ENCODE measurements at regions not wholly inside any gene's neighbourhood (a gene's known extent, or its start where the extent isn't known, plus 50 kb on each side); places are given as distances from the start of the nearest gene placed in this dataset.

DNA sequence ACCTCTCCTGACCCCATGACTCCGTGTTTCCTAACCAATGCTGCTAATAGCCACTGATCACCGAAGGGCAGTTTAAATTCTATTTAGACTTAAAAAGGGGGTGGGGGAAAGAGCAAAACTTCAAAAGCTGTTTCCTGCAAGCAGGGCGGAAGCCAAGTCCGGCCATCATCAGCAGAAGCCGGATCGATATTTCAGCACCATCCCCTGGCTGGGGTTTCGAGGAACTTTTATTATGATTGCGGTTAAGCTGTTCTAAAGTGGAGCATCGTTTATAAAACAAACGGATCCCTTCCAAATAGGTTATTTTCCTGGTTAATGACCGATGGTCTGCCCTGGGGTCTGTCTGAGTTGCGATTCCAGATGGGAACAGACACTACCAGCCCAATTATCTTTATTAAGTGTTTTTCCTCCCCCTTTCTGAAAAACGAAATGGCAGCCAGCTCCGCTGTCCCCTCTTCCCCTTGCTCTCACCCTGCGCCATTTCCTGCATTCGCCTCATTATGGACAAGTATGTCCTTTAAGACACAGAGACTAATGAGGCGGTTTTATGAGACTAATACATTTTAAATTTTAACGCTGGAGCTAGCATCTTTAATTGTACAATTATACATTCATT lies 76.1 kb upstream of the IRX3 start:
- H3K36me3 Mint-ChIP-seq, result no peaks in the 10 kb centered on the region
- no peaks in the 10 kb centered on the region for H3K4me1 Mint-ChIP-seq (ENCODE audit: low read depth in 2 of 2)
- no peaks in the 10 kb centered on the region for H3K9me3 Mint-ChIP-seq
- H3K4me3 Mint-ChIP-seq, result no peak overlapping the region
- peaks cover 24 to 48% of the 10 kb centered on the region in 2 donors for H3K27me3 Mint-ChIP-seq
- no peak overlapping the region for H3K27ac Mint-ChIP-seq
- DNase-seq (ENCODE audit: low spot score) (no peak), ATAC-seq (no peak)

DNA sequence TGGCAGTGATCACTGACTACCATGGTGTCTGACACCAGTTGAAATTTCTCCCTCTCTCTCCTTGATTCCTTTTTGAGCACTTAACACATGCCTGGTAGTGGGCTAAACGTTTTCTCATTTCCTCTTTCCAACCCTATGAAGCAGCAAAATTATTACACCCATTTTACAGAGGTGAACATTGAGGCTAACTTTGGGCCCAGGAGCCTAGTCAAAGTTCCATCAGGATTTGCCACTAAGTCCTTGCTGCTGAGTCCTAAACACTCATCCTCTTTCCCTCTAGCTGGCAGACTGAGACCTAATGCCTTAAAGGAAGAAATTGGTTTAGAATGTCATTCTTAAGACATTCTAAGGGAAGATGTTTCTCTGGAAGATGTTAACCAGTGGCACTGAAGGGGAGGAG lies 74.7 kb upstream of the IRX3 start:
- H3K36me3 Mint-ChIP-seq, result no peaks in the 10 kb centered on the region
- no peaks in the 10 kb centered on the region for H3K4me1 Mint-ChIP-seq (ENCODE audit: low read depth in 2 of 2)
- no peak overlapping the region for H3K27ac Mint-ChIP-seq
- peaks cover 24 to 36% of the 10 kb centered on the region in 2 donors for H3K27me3 Mint-ChIP-seq
- DNase-seq (ENCODE audit: low spot score) (no peak), ATAC-seq (no peak)
- peaks cover 3% of the 10 kb centered on the region for H3K9me3 Mint-ChIP-seq
- H3K4me3 Mint-ChIP-seq, result no peak overlapping the region

DNA sequence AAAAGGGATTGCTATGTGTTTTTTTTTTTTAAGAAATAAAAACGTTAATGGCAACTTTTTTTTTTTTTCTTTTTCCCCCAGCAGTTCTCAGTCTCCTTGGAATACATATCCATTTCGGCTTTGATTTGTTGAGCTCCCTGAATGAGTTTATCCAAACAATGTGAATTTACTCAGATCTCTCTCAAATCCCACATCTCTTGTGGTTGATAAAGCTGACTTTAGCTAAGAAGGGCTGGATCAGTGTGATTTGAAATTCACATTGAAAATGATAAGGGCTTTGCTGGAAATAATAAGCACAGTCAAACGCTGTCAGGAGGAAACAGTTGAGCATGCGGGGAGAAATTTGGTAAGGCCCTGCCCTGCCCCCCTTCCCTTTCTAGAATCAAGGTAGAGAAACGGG lies 74.1 kb upstream of the IRX3 start:
- H3K27me3 Mint-ChIP-seq, result peaks cover 24 to 32% of the 10 kb centered on the region in 2 donors
- H3K4me3 Mint-ChIP-seq, result no peak overlapping the region
- no peak for DNase-seq (ENCODE audit: low spot score)
- H3K36me3 Mint-ChIP-seq, result no peaks in the 10 kb centered on the region
- no peaks in the 10 kb centered on the region for H3K4me1 Mint-ChIP-seq (ENCODE audit: low read depth in 2 of 2)
- H3K9me3 Mint-ChIP-seq, result peaks cover 3% of the 10 kb centered on the region
- no peak for ATAC-seq
- H3K27ac Mint-ChIP-seq, result no peak overlapping the region

DNA sequence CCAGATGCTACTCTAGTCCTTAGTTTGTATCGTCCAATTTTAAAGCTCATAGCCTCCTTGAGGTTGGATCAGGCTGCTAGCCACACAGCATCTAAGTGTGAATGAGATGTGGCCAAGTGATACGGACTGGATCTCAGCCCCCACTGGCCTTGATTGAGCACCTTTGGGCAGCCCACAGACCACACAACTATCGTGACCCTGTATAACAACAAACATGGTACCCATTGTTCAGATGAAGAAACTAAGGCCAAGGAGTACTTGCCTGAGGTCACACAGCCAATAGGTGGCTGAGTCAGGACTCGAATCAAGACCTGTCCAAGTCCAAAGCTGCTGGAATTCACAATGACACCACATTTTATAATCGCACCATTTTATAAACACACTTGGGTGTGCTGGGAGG lies 73.0 kb upstream of the IRX3 start:
- H3K4me3 Mint-ChIP-seq, result no peak overlapping the region
- DNase-seq (ENCODE audit: low spot score), result no peak
- peaks cover 3% of the 10 kb centered on the region for H3K9me3 Mint-ChIP-seq
- no peaks in the 10 kb centered on the region for H3K4me1 Mint-ChIP-seq (ENCODE audit: low read depth in 2 of 2)
- H3K36me3 Mint-ChIP-seq, result no peaks in the 10 kb centered on the region
- peaks cover 19 to 26% of the 10 kb centered on the region in 2 donors for H3K27me3 Mint-ChIP-seq
- H3K27ac Mint-ChIP-seq, result no peak overlapping the region
- no peak for ATAC-seq

GRCh38 chr16:54359081-54359480 lies 72.5 kb upstream of the IRX3 start:
- H3K9me3 Mint-ChIP-seq, result peaks cover 3% of the 10 kb centered on the region
- no peak overlapping the region for H3K27ac Mint-ChIP-seq
- peaks cover 19 to 25% of the 10 kb centered on the region in 2 donors for H3K27me3 Mint-ChIP-seq
- ATAC-seq, result no peak
- no peaks in the 10 kb centered on the region for H3K36me3 Mint-ChIP-seq
- DNase-seq (ENCODE audit: low spot score), result no peak
- no peak overlapping the region for H3K4me3 Mint-ChIP-seq
- no peaks in the 10 kb centered on the region for H3K4me1 Mint-ChIP-seq (ENCODE audit: low read depth in 2 of 2)

DNA sequence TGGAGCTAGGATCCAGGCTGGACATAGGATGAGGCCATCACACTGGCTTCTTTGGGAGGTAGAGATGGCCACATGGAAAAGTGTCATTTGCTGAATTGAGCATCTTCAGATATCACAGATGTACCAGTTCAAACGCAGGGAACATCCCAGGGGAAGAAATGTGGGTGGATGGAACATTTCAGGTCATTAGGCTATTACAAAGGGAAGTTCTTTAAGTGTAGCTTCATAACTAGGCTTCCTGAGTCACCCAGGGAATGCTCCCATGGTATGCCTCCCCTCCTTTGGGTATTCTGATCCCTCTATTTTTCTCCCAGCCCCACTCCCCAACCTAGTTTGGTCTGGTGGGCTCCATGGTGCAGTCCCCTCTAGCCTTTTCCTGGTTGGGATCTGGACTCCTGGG lies 69.8 kb upstream of the IRX3 start:
- Mint-ChIP-seq H3K27ac (no peak overlapping the region), H3K36me3 (no peaks in the 10 kb centered on the region), H3K4me1 (ENCODE audit: low read depth in 2 of 2) (no peaks in the 10 kb centered on the region), H3K4me3 (no peak overlapping the region), H3K9me3 (peaks cover 3% of the 10 kb centered on the region), H3K27me3 (peaks cover 6 to 10% of the 10 kb centered on the region in 2 donors)
- DNase-seq (ENCODE audit: low spot score) (no peak), ATAC-seq (no peak)

DNA sequence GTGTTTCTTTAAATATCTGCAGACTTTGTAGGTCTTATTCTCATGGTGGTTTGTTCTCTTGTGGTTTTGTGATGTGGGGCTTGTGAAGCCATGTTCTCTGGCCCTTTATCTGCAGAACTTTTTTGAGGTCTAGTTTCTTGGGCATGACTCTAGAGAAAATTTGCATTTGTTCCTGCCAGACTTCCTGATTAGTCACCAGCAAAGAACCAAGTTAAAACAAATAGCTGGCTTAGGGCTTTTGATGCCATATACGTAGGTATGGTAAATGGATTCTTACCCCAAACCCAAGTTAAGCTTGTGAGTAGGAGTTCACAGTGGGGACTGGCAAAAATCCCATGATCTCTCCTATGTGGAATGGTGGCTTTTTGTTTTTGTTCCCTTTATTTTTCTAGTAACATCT lies 68.7 kb upstream of the IRX3 start:
- H3K27me3 Mint-ChIP-seq, result peaks cover 0 to 5% of the 10 kb centered on the region in 2 donors
- no peaks in the 10 kb centered on the region for H3K4me1 Mint-ChIP-seq (ENCODE audit: low read depth in 2 of 2)
- H3K36me3 Mint-ChIP-seq, result no peaks in the 10 kb centered on the region
- no peak for DNase-seq (ENCODE audit: low spot score)
- H3K4me3 Mint-ChIP-seq, result no peak overlapping the region
- peaks cover 3% of the 10 kb centered on the region for H3K9me3 Mint-ChIP-seq
- H3K27ac Mint-ChIP-seq, result no peak overlapping the region
- no peak for ATAC-seq

DNA sequence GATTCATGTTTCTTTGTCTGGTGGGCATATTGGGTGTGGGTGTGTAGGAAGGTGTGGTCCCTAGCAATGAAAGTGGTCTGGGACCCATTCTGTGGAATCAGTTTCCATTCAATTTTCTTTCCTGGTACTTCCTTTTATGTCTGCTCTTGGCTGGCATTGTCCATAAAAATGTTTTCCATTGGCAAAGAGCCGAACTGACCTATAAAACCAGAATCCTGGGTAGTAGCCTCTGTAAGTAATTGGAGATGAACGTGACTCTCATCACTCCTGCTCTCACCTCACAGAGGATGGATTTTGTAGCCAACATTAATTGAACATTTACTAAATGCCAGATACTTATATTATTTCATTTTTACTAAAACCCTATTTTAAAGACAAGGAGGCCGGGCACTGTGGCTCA lies 66.5 kb upstream of the IRX3 start:
- Mint-ChIP-seq H3K4me3 (no peak overlapping the region), H3K36me3 (no peaks in the 10 kb centered on the region), H3K27me3 (peaks cover 0 to 5% of the 10 kb centered on the region in 2 donors)

DNA sequence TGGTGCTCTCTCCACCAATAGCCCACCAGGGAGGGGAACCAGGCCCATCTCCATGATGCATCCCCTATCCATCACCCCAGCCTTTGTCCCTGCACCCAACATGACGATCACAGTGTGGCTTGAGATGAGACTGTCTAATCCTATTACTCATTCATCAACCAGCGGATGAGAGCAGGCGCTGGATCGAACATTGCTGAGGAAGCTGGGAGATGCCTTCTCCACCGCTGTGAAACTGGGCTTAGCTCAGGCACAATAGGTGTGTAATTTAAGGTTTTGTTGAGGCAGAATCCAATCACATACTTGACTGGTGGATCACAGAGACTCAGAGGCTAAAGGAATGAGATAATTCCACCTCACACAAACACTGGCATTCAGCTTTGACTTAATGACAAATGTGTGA lies 64.6 kb upstream of the IRX3 start:
- Mint-ChIP-seq H3K27me3 (peaks cover 0 to 5% of the 10 kb centered on the region in 2 donors), H3K4me1 (ENCODE audit: low read depth in 2 of 2) (no peaks in the 10 kb centered on the region), H3K36me3 (no peaks in the 10 kb centered on the region), H3K4me3 (no peak overlapping the region), H3K27ac (no peak overlapping the region), H3K9me3 (no peaks in the 10 kb centered on the region)
- DNase-seq (ENCODE audit: low spot score), result no peak
- no peak for ATAC-seq

More for the DNA sequence above, 66.5 kb upstream of the IRX3 start:
- no peak for DNase-seq (ENCODE audit: low spot score)
- no peak for ATAC-seq
- peaks cover 3% of the 10 kb centered on the region for H3K9me3 Mint-ChIP-seq
- no peaks in the 10 kb centered on the region for H3K4me1 Mint-ChIP-seq (ENCODE audit: low read depth in 2 of 2)
- H3K27ac Mint-ChIP-seq, result no peak overlapping the region

- Mint-ChIP-seq H3K4me3 (no peak overlapping the region), H3K36me3 (no peaks in the 10 kb centered on the region), H3K4me1 (ENCODE audit: low read depth in 2 of 2) (no peaks in the 10 kb centered on the region), H3K27me3 (peaks cover 0 to 10% of the 10 kb centered on the region in 2 donors), H3K9me3 (no peaks in the 10 kb centered on the region), H3K27ac (no peak overlapping the region)
- no peak for DNase-seq (ENCODE audit: low spot score)
- ATAC-seq, result no peak
Observed at GRCh38 chr16:54347961-54348360, 61.4 kb upstream of the IRX3 start.

DNA sequence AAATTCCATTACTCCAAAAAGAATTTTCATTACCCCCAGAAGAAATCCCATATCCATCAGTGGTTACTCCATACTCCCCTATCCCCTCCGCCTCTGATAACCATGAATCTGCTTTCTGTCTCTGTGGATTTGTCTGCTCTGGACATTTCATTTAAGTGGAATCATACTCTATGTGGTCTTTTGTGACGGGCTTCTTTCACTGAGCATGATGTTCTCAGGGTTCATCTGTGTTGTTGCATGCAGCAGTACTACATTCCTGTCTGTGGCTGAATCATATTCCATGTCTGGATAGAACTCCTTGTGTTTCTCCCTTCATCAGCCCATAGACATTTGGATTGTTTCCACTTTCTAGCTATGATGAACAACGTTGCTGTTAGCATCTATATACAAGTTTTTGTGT lies 59.5 kb upstream of the IRX3 start:
- Mint-ChIP-seq H3K4me1 (ENCODE audit: low read depth in 2 of 2) (no peaks in the 10 kb centered on the region), H3K4me3 (no peak overlapping the region), H3K36me3 (no peaks in the 10 kb centered on the region), H3K27ac (no peak overlapping the region), H3K27me3 (peaks cover 0 to 6% of the 10 kb centered on the region in 2 donors), H3K9me3 (no peaks in the 10 kb centered on the region)
- ATAC-seq (no peak), DNase-seq (ENCODE audit: low spot score) (no peak)

GRCh38 chr16:54344646-54345630 lies 58.4 kb upstream of the IRX3 start:
- H3K27ac Mint-ChIP-seq, result no peak overlapping the region
- H3K9me3 Mint-ChIP-seq, result no peaks in the 10 kb centered on the region
- ATAC-seq (no peak), DNase-seq (ENCODE audit: low spot score) (no peak)
- no peaks in the 10 kb centered on the region for H3K36me3 Mint-ChIP-seq
- H3K4me1 Mint-ChIP-seq (ENCODE audit: low read depth in 2 of 2), result no peaks in the 10 kb centered on the region
- no peak overlapping the region for H3K4me3 Mint-ChIP-seq
- peaks cover 0 to 6% of the 10 kb centered on the region in 2 donors for H3K27me3 Mint-ChIP-seq

DNA sequence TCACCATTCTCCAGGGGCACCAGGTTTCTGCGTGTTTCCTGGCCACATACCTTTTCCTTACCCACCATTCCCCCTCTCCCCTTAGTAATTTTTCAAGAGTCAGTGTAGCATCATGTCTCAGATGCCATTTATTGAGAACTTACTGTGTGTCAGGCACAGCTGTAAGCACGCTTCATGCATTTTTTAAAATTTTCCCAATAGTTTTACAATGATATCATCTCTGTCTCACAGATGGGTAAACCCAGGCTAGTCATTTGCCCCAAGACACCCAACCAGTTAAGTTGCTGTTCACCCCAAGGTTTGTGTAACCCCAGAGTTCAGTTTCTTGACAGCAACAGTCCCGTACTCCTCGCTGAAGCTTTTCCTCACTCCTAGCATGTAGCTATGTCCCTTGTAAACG lies 56.4 kb upstream of the IRX3 start:
- Mint-ChIP-seq H3K27ac (no peak overlapping the region), H3K27me3 (peaks cover 6% of the 10 kb centered on the region in 2 donors), H3K9me3 (no peaks in the 10 kb centered on the region), H3K4me3 (no peak overlapping the region), H3K36me3 (no peaks in the 10 kb centered on the region), H3K4me1 (ENCODE audit: low read depth in 2 of 2) (no peaks in the 10 kb centered on the region)
- no peak for ATAC-seq
- DNase-seq (ENCODE audit: low spot score), result no peak

Measured in natural killer cell treated with Interleukin-12 subunit alpha and Interleukin-12 subunit beta and Interleukin-15 and Interleukin-18, amount 100 ng/mL, for 72 hours (primary cell).